Neural cell (in vitro differentiated cells): ENCODE measurements at regions not wholly inside any gene's neighbourhood (a gene's known extent, or its start where the extent isn't known, plus 50 kb on each side); places are given as distances from the start of the nearest gene placed in this dataset.
A peak's percentile ranks its signal among the peaks of the same experiment; 100 is the strongest.

Experiments
- H2AFZ ChIP-seq: fragments of 200-600, 300-800 bp; sonication (generic), shearing (Covaris generic); 2 replicates; pipeline ENCODE4 v1.6.0; 2014; ENCODE audit warnings: low read depth, mild to moderate bottlenecking, antibody characterized with exemption, low read length, moderate library complexity
- H3F3A ChIP-seq: fragments of 200-600 bp; shearing (Covaris generic); 2 replicates; pipeline ENCODE4 v1.6.1; 2016; ENCODE audit warnings: mild to moderate bottlenecking, moderate library complexity, mixed read lengths, antibody characterized with exemption, low read length; ENCODE audit not compliant: insufficient read depth, poor library complexity, severe bottlenecking
- H3K27ac ChIP-seq: fragments of 200-600, 300-800 bp; sonication (generic), shearing (Covaris generic); 2 replicates; pipeline ENCODE4 v1.5.1; 2014; ENCODE audit warnings: mild to moderate bottlenecking, low read length, moderate library complexity
- H3K27me3 ChIP-seq: fragments of 300-800, 200-600 bp; sonication (generic), shearing (Covaris generic); 2 replicates; pipeline ENCODE4 v1.6.0; 2014; ENCODE audit warnings: mild to moderate bottlenecking, low read depth, low read length, moderate library complexity; ENCODE audit not compliant: insufficient read depth
- H3K36me3 ChIP-seq: fragments of 300-800, 200-600 bp; sonication (generic), shearing (Covaris generic); 2 replicates; pipeline ENCODE4 v1.5.1; 2014; ENCODE audit warnings: mild to moderate bottlenecking, antibody characterized with exemption, low read length, moderate library complexity; ENCODE audit not compliant: insufficient read depth
- H3K4me2 ChIP-seq: fragments of 300-800, 200-600 bp; sonication (generic), shearing (Covaris generic); 2 replicates; pipeline ENCODE4 v1.6.0; 2014; ENCODE audit warnings: mild to moderate bottlenecking, low read length
- H3K4me3 ChIP-seq: fragments of 300-800, 200-600 bp; sonication (generic), shearing (Covaris generic); 2 replicates; pipeline ENCODE4 v1.5.1; 2014; ENCODE audit warnings: mild to moderate bottlenecking, low read length, moderate library complexity
- H3K79me2 ChIP-seq: fragments of 200-600 bp; shearing (Covaris generic); replicated peaks from 2 replicates; pipeline ENCODE4 v1.6.0; 2014; ENCODE audit warnings: mild to moderate bottlenecking, low read length, moderate library complexity; ENCODE audit not compliant: insufficient read depth
- H3K9ac ChIP-seq: fragments of 300-800, 200-600 bp; sonication (generic), shearing (Covaris generic); 2 replicates; pipeline ENCODE4 v1.6.1; 2016; ENCODE audit warnings: mild to moderate bottlenecking, low read length, mixed read lengths
- H3K9me2 ChIP-seq: fragments of 200-600 bp; shearing (Covaris generic); 2 replicates; pipeline ENCODE4 v1.6.1; 2016; ENCODE audit warnings: mild to moderate bottlenecking, low read length, mixed read lengths; ENCODE audit not compliant: insufficient read depth
- H3K9me3 ChIP-seq: fragments of 200-600, 300-800 bp; sonication (generic), shearing (Covaris generic); 2 replicates; pipeline ENCODE4 v1.6.1; 2016; ENCODE audit warnings: mild to moderate bottlenecking, mixed run types, low read length, moderate library complexity, mixed read lengths
- H4K20me1 ChIP-seq: fragments of 200-600 bp; shearing (Covaris generic); 2 replicates; pipeline ENCODE4 v1.6.1; 2016; ENCODE audit warnings: mild to moderate bottlenecking, mixed run types; ENCODE audit not compliant: insufficient read depth
- CTCF ChIP-seq: fragments of 450-650 bp; IDR thresholded peaks from 2 replicates; pipeline ENCODE4 v1.5.1; 2014; ENCODE audit warnings: antibody characterized with exemption, mild to moderate bottlenecking, moderate library complexity; ENCODE audit not compliant: poor library complexity, severe bottlenecking
- EP300 ChIP-seq: fragments of 450-650 bp; conservative IDR thresholded peaks from 2 replicates; pipeline ENCODE4 v1.6.1; 2014; ENCODE audit warnings: antibody characterized with exemption, mild to moderate bottlenecking, moderate library complexity; ENCODE audit not compliant: poor library complexity, severe bottlenecking
- EZH2 ChIP-seq: fragments of 200-600, 300-800 bp; shearing (Covaris generic), sonication (generic); IDR thresholded peaks from 2 replicates; pipeline ENCODE4 v1.6.1; 2014; ENCODE audit warnings: antibody characterized with exemption, low read length, borderline replicate concordance, mild to moderate bottlenecking; ENCODE audit not compliant: insufficient read depth, poor library complexity, severe bottlenecking
- POLR2AphosphoS5 ChIP-seq: IDR thresholded peaks from 2 replicates; pipeline ENCODE4 v1.6.1; 2012
- RAD21 ChIP-seq: fragments of 450-650 bp; conservative IDR thresholded peaks from 2 replicates; pipeline ENCODE4 v1.6.1; 2014; ENCODE audit warnings: antibody characterized with exemption, mild to moderate bottlenecking, moderate library complexity
- SMC3 ChIP-seq: fragments of 450-650 bp; conservative IDR thresholded peaks from 2 replicates; pipeline ENCODE4 v1.6.1; 2014; ENCODE audit warnings: antibody characterized with exemption, mild to moderate bottlenecking, moderate library complexity; ENCODE audit not compliant: poor library complexity
- TAF1 ChIP-seq: IDR thresholded peaks from 2 replicates; pipeline ENCODE4 v1.6.1; 2012; ENCODE audit warnings: low read depth
- TF ChIP-seq, protein P1 (sequence below): IDR thresholded peaks from 2 replicates; pipeline ENCODE4 v1.6.1; 2012; ENCODE audit warnings: borderline replicate concordance

- Histone ChIP-seq H3K9me2 (no peaks in the 10 kb centered on the region), H3K27ac (no peak overlapping the region)
These were observed 467.7 kb upstream of the FAT3 start for GRCh38 chr11:91756829-91757480.

GRCh38 chr11:91755951-91756707 lies 468.5 kb upstream of the FAT3 start:
- no peak overlapping the region for H2AFZ ChIP-seq
- no peaks in the 10 kb centered on the region for H3K27me3 ChIP-seq
- no peaks in the 10 kb centered on the region for H3K9me3 ChIP-seq
- no peaks in the 10 kb centered on the region for H3K79me2 ChIP-seq
- no peak overlapping the region for H3K9ac ChIP-seq
- no peaks in the 10 kb centered on the region for H3F3A ChIP-seq
- no peaks in the 10 kb centered on the region for H3K9me2 ChIP-seq
- no peaks in the 10 kb centered on the region for H4K20me1 ChIP-seq
- no peak overlapping the region for H3K4me2 ChIP-seq
- H3K27ac ChIP-seq = no peak overlapping the region
- no peak overlapping the region for H3K4me3 ChIP-seq
- TF ChIP-seq CTCF = no peak
- TF ChIP-seq TAF1 = no peak
- TF ChIP-seq POLR2AphosphoS5 = no peak
- TF ChIP-seq EZH2 = no peak
- no peak for TF ChIP-seq RAD21
- TF ChIP-seq SMC3 = no peak
- TF ChIP-seq EP300 = no peak
- TF ChIP-seq, protein P1, sequence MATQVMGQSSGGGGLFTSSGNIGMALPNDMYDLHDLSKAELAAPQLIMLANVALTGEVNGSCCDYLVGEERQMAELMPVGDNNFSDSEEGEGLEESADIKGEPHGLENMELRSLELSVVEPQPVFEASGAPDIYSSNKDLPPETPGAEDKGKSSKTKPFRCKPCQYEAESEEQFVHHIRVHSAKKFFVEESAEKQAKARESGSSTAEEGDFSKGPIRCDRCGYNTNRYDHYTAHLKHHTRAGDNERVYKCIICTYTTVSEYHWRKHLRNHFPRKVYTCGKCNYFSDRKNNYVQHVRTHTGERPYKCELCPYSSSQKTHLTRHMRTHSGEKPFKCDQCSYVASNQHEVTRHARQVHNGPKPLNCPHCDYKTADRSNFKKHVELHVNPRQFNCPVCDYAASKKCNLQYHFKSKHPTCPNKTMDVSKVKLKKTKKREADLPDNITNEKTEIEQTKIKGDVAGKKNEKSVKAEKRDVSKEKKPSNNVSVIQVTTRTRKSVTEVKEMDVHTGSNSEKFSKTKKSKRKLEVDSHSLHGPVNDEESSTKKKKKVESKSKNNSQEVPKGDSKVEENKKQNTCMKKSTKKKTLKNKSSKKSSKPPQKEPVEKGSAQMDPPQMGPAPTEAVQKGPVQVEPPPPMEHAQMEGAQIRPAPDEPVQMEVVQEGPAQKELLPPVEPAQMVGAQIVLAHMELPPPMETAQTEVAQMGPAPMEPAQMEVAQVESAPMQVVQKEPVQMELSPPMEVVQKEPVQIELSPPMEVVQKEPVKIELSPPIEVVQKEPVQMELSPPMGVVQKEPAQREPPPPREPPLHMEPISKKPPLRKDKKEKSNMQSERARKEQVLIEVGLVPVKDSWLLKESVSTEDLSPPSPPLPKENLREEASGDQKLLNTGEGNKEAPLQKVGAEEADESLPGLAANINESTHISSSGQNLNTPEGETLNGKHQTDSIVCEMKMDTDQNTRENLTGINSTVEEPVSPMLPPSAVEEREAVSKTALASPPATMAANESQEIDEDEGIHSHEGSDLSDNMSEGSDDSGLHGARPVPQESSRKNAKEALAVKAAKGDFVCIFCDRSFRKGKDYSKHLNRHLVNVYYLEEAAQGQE = no peak
- H3K36me3 ChIP-seq = no peaks in the 10 kb centered on the region

More at GRCh38 chr11:91756829-91757480, 467.7 kb upstream of the FAT3 start:
- Histone ChIP-seq H3K9ac (no peak overlapping the region), H3K4me3 (no peak overlapping the region), H3F3A (no peaks in the 10 kb centered on the region), H3K9me3 (no peaks in the 10 kb centered on the region), H3K36me3 (no peaks in the 10 kb centered on the region), H3K4me2 (no peak overlapping the region), H2AFZ (no peak overlapping the region), H3K27me3 (no peaks in the 10 kb centered on the region), H3K79me2 (no peaks in the 10 kb centered on the region), H4K20me1 (no peaks in the 10 kb centered on the region)
- peak; percentile 80 for TF ChIP-seq EP300
- TF ChIP-seq, protein P1 = peak; percentile 49
- TF ChIP-seq EZH2 = no peak
- TF ChIP-seq TAF1 = no peak
- peak; percentile 44 for TF ChIP-seq POLR2AphosphoS5
